ENCODE measurements at regions not wholly inside any gene's neighbourhood (a gene's known extent, or its start where the extent isn't known, plus 50 kb on each side); places are given as distances from the start of the nearest gene placed in this dataset.

DNA sequence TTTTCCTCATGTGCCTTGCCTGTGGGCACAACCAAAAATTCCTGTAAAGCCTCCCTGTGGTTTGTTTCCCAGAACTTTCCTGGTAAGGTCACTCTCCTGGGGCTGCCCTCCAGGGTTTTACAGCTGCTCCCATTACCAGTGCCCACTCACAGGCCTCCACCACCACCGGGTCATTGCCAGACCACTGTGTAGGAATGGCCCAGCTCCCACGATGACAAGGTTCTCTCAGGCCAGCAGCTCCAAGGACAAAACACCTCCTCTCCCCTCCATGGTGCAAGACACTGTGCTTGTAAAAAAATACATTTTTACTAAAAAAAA is 96.1 kb upstream of the AKIP1 start:
- TF ChIP-seq, protein P1, sequence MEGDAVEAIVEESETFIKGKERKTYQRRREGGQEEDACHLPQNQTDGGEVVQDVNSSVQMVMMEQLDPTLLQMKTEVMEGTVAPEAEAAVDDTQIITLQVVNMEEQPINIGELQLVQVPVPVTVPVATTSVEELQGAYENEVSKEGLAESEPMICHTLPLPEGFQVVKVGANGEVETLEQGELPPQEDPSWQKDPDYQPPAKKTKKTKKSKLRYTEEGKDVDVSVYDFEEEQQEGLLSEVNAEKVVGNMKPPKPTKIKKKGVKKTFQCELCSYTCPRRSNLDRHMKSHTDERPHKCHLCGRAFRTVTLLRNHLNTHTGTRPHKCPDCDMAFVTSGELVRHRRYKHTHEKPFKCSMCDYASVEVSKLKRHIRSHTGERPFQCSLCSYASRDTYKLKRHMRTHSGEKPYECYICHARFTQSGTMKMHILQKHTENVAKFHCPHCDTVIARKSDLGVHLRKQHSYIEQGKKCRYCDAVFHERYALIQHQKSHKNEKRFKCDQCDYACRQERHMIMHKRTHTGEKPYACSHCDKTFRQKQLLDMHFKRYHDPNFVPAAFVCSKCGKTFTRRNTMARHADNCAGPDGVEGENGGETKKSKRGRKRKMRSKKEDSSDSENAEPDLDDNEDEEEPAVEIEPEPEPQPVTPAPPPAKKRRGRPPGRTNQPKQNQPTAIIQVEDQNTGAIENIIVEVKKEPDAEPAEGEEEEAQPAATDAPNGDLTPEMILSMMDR (IDR thresholded peaks at IDR 0.05; ENCODE audit: low read length): no peak
- TF ChIP-seq EZH2 (optimal IDR thresholded peaks at IDR 0.05; ENCODE audit: low read depth, low read length): no peak
- no peak for TF ChIP-seq EZH2phosphoT487 (IDR thresholded peaks at IDR 0.05; ENCODE audit: low read length)
